IPS-15b (cell line): ENCODE measurements at regions not wholly inside any gene's neighbourhood (a gene's known extent, or its start where the extent isn't known, plus 50 kb on each side); places are given as distances from the start of the nearest gene placed in this dataset.

Experiments used
- H3K27me3 ChIP-seq: one replicate; pipeline ENCODE4 v1.6.1; 2013; ENCODE audit warnings: low read length; ENCODE audit not compliant: control insufficient read depth, insufficient read depth
- H3K36me3 ChIP-seq: one replicate; pipeline ENCODE4 v1.6.1; 2013; ENCODE audit warnings: low read length; ENCODE audit not compliant: control insufficient read depth, insufficient read depth
- H3K4me1 ChIP-seq: one replicate; pipeline ENCODE4 v1.6.1; 2013; ENCODE audit warnings: mild to moderate bottlenecking, low read length; ENCODE audit not compliant: control insufficient read depth, insufficient read depth
- H3K4me3 ChIP-seq: one replicate; pipeline ENCODE4 v1.5.1; 2013; ENCODE audit warnings: low read depth, low read length
- H3K9ac ChIP-seq: one replicate; pipeline ENCODE4 v1.6.1; 2013; ENCODE audit warnings: low read depth, mild to moderate bottlenecking, low read length
- H3K9me3 ChIP-seq: one replicate; pipeline ENCODE4 v1.6.1; 2013; ENCODE audit warnings: mild to moderate bottlenecking, low read length; ENCODE audit not compliant: control insufficient read depth, insufficient read depth

- no peaks in the 10 kb centered on the region for H3K36me3 ChIP-seq
- H3K9me3 ChIP-seq: no peaks in the 10 kb centered on the region
- H3K4me1 ChIP-seq: no peaks in the 10 kb centered on the region
- no peak overlapping the region for H3K9ac ChIP-seq
- no peaks in the 10 kb centered on the region for H3K27me3 ChIP-seq
- H3K4me3 ChIP-seq: no peak overlapping the region
These were observed 66.9 kb upstream of the ARHGAP20 start for GRCh38 chr11:110779108-110779507.

GRCh38 chr11:110778343-110778742 lies 66.1 kb upstream of the ARHGAP20 start:
- Histone ChIP-seq H3K36me3 (no peaks in the 10 kb centered on the region), H3K9me3 (no peaks in the 10 kb centered on the region), H3K9ac (no peak overlapping the region)

GRCh38 chr11:110777775-110778174 lies 65.5 kb upstream of the ARHGAP20 start:
- H3K27me3 ChIP-seq: no peaks in the 10 kb centered on the region
- H3K36me3 ChIP-seq: no peaks in the 10 kb centered on the region
- H3K4me1 ChIP-seq: no peaks in the 10 kb centered on the region
- no peaks in the 10 kb centered on the region for H3K9me3 ChIP-seq
- H3K4me3 ChIP-seq: no peak overlapping the region
- no peak overlapping the region for H3K9ac ChIP-seq

More at GRCh38 chr11:110778343-110778742, 66.1 kb upstream of the ARHGAP20 start:
- H3K4me3 ChIP-seq: no peak overlapping the region
- H3K4me1 ChIP-seq: no peaks in the 10 kb centered on the region
- no peaks in the 10 kb centered on the region for H3K27me3 ChIP-seq

GRCh38 chr11:110776081-110776480 lies 63.8 kb upstream of the ARHGAP20 start:
- Histone ChIP-seq H3K36me3 (no peaks in the 10 kb centered on the region), H3K4me1 (no peaks in the 10 kb centered on the region), H3K9ac (no peak overlapping the region), H3K9me3 (no peaks in the 10 kb centered on the region), H3K27me3 (no peaks in the 10 kb centered on the region), H3K4me3 (no peak overlapping the region)

GRCh38 chr11:110774138-110775014 lies 62.1 kb upstream of the ARHGAP20 start:
- Histone ChIP-seq H3K4me3 (no peak overlapping the region), H3K9ac (no peak overlapping the region), H3K36me3 (no peaks in the 10 kb centered on the region), H3K4me1 (no peaks in the 10 kb centered on the region), H3K9me3 (no peaks in the 10 kb centered on the region), H3K27me3 (no peaks in the 10 kb centered on the region)

GRCh38 chr11:110773442-110773841 lies 61.2 kb upstream of the ARHGAP20 start:
- H3K4me3 ChIP-seq: no peak overlapping the region
- H3K27me3 ChIP-seq: no peaks in the 10 kb centered on the region
- H3K36me3 ChIP-seq: no peaks in the 10 kb centered on the region
- H3K9ac ChIP-seq: no peak overlapping the region
- H3K9me3 ChIP-seq: no peaks in the 10 kb centered on the region
- H3K4me1 ChIP-seq: no peaks in the 10 kb centered on the region

GRCh38 chr11:110772863-110773262 lies 60.6 kb upstream of the ARHGAP20 start:
- Histone ChIP-seq H3K4me1 (no peaks in the 10 kb centered on the region), H3K27me3 (no peaks in the 10 kb centered on the region), H3K4me3 (no peak overlapping the region), H3K9ac (no peak overlapping the region), H3K36me3 (no peaks in the 10 kb centered on the region), H3K9me3 (no peaks in the 10 kb centered on the region)

- H3K36me3 ChIP-seq: no peaks in the 10 kb centered on the region
- H3K9ac ChIP-seq: no peak overlapping the region
- H3K4me1 ChIP-seq: no peaks in the 10 kb centered on the region
- H3K9me3 ChIP-seq: no peaks in the 10 kb centered on the region
- H3K4me3 ChIP-seq: no peak overlapping the region
- H3K27me3 ChIP-seq: no peaks in the 10 kb centered on the region
These were observed 54.1 kb upstream of the ARHGAP20 start for GRCh38 chr11:110766316-110766715.

- no peak overlapping the region for H3K4me3 ChIP-seq
- no peak overlapping the region for H3K9ac ChIP-seq
- H3K27me3 ChIP-seq: no peaks in the 10 kb centered on the region
- H3K4me1 ChIP-seq: no peaks in the 10 kb centered on the region
- H3K36me3 ChIP-seq: no peaks in the 10 kb centered on the region
- H3K9me3 ChIP-seq: no peaks in the 10 kb centered on the region
These were observed 52.2 kb upstream of the ARHGAP20 start for GRCh38 chr11:110764485-110764884.

- H3K36me3 ChIP-seq: no peaks in the 10 kb centered on the region
- no peak overlapping the region for H3K9ac ChIP-seq
- H3K4me3 ChIP-seq: no peak overlapping the region
- H3K4me1 ChIP-seq: no peaks in the 10 kb centered on the region
- H3K9me3 ChIP-seq: no peaks in the 10 kb centered on the region
- no peaks in the 10 kb centered on the region for H3K27me3 ChIP-seq
These were observed 51.2 kb upstream of the ARHGAP20 start for GRCh38 chr11:110763249-110764011.

- Histone ChIP-seq H3K36me3 (no peaks in the 10 kb centered on the region), H3K9me3 (no peaks in the 10 kb centered on the region), H3K27me3 (no peaks in the 10 kb centered on the region), H3K4me3 (no peak overlapping the region), H3K4me1 (no peaks in the 10 kb centered on the region), H3K9ac (no peak overlapping the region)
These were observed 50.4 kb upstream of the ARHGAP20 start for GRCh38 chr11:110762590-110762989.
